HUES48 (cell line): ENCODE measurements at regions not wholly inside any gene's neighbourhood (a gene's known extent, or its start where the extent isn't known, plus 50 kb on each side); places are given as distances from the start of the nearest gene placed in this dataset.

Experiments used
- H3K27ac ChIP-seq: one replicate; pipeline ENCODE4 v1.7.0; 2013; ENCODE audit warnings: low read depth, low read length, inconsistent platforms
- H3K27me3 ChIP-seq: 2 replicates; pipeline ENCODE4 v1.6.1; 2013; ENCODE audit warnings: mild to moderate bottlenecking, low read length; ENCODE audit not compliant: control insufficient read depth, insufficient read depth
- H3K36me3 ChIP-seq: 2 replicates; pipeline ENCODE4 v1.6.1; 2013; ENCODE audit warnings: low read length; ENCODE audit not compliant: control insufficient read depth, insufficient read depth
- H3K4me1 ChIP-seq: 2 replicates; pipeline ENCODE4 v1.6.1; 2013; ENCODE audit warnings: mild to moderate bottlenecking, low read length; ENCODE audit not compliant: control insufficient read depth, insufficient read depth
- H3K4me3 ChIP-seq: 2 replicates; pipeline ENCODE4 v1.5.1; 2013; ENCODE audit warnings: mild to moderate bottlenecking, low read depth, low read length
- H3K9ac ChIP-seq: 2 replicates; pipeline ENCODE4 v1.6.1; 2013; ENCODE audit warnings: mild to moderate bottlenecking, low read depth, low read length, moderate library complexity
- H3K9me3 ChIP-seq: 2 replicates; pipeline ENCODE4 v1.6.1; 2013; ENCODE audit warnings: low read length; ENCODE audit not compliant: control insufficient read depth, insufficient read depth

DNA sequence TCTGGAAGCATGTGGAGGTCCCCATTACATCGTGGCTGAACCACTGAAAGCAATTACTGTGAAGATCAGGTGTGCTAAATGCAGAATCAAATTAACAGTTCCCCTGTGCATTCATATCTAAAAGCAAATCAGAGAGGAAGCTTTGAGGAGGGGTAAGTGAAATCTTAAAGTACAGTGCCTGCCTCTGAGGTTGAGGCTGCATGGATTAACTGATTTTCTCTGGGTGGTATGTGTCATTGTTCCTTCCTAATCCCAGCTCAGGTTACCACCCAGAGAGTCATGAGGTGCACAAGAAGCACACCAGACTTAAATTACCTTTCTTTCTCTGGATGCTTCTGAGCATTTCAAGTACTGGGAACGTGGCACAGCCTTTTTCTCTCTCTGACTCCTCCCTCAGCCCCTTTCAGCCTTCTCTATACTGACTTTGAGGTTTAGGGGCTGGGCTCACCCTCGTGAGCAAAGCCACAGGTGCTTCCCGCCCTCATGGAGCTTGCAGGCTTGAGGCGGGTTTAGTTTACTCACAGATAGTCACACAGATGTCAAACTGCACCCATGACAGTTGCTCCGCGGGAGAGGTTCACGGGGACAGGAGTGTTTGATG, 237.6 kb upstream of the CRY1 start:
- H3K9me3 ChIP-seq: no peaks in the 10 kb centered on the region

DNA sequence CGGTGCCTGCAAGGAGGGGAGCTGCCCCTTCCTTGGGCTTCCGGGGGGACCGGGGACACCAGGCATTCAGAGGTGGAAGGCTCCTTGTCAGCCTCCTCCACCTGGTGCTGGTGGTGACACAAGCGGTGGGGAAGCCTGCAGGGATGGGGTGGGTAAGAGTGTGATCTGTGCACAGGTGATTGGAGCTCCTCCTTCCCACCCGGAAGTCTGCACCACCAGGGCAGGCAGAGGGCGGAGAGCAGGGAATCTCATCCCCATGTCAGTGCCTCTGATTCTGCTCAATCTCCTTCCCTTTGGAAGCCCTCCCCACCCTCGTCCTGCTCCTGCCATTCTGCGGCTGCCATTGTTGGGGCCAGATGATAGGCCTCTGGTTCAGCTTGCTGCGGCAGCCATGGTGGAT, 238.1 kb upstream of the CRY1 start:
- no peaks in the 10 kb centered on the region for H3K9me3 ChIP-seq
- H3K4me1 ChIP-seq: no peaks in the 10 kb centered on the region
- H3K27me3 ChIP-seq: no peaks in the 10 kb centered on the region
- no peak overlapping the region for H3K4me3 ChIP-seq
- no peak overlapping the region for H3K27ac ChIP-seq
- H3K9ac ChIP-seq: no peak overlapping the region
- no peaks in the 10 kb centered on the region for H3K36me3 ChIP-seq

More for the DNA sequence above, 237.6 kb upstream of the CRY1 start:
- Histone ChIP-seq H3K36me3 (no peaks in the 10 kb centered on the region), H3K27ac (no peak overlapping the region), H3K4me3 (no peak overlapping the region), H3K9ac (no peak overlapping the region), H3K27me3 (no peaks in the 10 kb centered on the region), H3K4me1 (no peaks in the 10 kb centered on the region)

DNA sequence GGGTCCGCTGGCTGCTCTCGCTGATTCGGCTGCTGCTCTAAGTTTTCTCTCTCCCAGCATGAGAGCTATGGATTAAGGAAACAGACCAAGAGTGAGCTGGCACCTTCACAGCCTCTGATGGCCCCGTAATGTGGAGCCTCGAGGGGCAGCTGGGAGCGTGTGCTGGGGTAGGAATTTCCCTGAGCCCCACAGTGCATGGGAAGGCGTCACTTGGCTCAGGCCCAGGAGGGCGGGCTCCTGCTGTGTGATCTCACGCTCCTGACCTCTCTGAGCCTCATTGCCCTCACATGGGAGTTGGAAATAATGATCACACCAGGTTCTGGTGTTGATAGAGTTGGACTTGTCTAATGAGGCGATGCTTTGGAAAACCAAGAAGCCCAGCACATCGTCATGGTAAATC, 238.6 kb upstream of the CRY1 start:
- H3K9ac ChIP-seq: no peak overlapping the region
- H3K27ac ChIP-seq: no peak overlapping the region
- no peaks in the 10 kb centered on the region for H3K4me1 ChIP-seq
- no peaks in the 10 kb centered on the region for H3K27me3 ChIP-seq
- H3K4me3 ChIP-seq: no peak overlapping the region
- no peaks in the 10 kb centered on the region for H3K36me3 ChIP-seq
- H3K9me3 ChIP-seq: no peaks in the 10 kb centered on the region

GRCh38 chr12:107332743-107333142, 239.4 kb upstream of the CRY1 start:
- Histone ChIP-seq H3K9ac (no peak overlapping the region), H3K27me3 (no peaks in the 10 kb centered on the region), H3K36me3 (no peaks in the 10 kb centered on the region), H3K27ac (no peak overlapping the region), H3K4me3 (no peak overlapping the region), H3K9me3 (no peaks in the 10 kb centered on the region), H3K4me1 (no peaks in the 10 kb centered on the region)

DNA sequence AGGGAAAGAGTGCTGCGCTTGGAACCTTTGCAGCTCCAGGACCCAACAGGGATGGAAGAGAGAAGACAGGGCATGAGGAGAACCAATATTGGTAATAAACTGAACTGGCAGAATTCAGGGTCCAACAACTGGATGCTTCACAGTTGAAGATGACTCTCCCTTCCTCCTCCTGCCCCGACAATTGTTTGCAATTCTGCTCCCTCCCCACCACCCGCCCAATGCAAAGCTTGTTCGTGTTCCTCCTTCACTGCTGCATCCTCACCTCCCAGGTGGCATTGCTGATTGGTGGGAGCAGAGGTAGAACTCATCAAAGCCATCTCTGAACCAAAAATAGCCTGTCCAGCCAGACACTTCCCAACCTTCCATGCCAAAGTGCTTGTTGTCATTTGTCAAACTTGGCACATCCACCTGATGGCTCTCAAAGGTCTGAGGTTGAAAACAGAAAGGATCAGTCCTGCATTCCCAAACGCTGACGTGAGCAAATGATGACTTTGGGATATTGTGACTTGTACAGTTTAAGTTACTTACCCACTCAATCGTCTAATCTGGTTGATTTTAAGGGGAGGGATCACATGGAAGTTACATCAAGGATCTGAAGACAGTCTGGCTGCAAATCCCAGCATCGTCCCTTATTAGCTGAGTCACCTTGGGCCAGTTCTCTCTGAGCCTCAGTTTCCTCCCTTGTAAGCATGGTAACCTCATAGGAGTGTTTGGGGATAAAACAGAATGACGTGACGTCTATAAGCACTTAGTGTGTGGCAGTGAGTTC, 242.6 kb upstream of the CRY1 start:
- Histone ChIP-seq H3K4me3 (no peak overlapping the region), H3K27me3 (no peaks in the 10 kb centered on the region), H3K9ac (no peak overlapping the region), H3K4me1 (no peaks in the 10 kb centered on the region), H3K27ac (no peak overlapping the region), H3K36me3 (no peaks in the 10 kb centered on the region), H3K9me3 (no peaks in the 10 kb centered on the region)

GRCh38 chr12:107336695-107337094, 243.3 kb upstream of the CRY1 start:
- no peaks in the 10 kb centered on the region for H3K9me3 ChIP-seq
- H3K27ac ChIP-seq: no peak overlapping the region
- H3K36me3 ChIP-seq: no peaks in the 10 kb centered on the region
- no peaks in the 10 kb centered on the region for H3K4me1 ChIP-seq
- no peak overlapping the region for H3K9ac ChIP-seq
- no peaks in the 10 kb centered on the region for H3K27me3 ChIP-seq
- no peak overlapping the region for H3K4me3 ChIP-seq

DNA sequence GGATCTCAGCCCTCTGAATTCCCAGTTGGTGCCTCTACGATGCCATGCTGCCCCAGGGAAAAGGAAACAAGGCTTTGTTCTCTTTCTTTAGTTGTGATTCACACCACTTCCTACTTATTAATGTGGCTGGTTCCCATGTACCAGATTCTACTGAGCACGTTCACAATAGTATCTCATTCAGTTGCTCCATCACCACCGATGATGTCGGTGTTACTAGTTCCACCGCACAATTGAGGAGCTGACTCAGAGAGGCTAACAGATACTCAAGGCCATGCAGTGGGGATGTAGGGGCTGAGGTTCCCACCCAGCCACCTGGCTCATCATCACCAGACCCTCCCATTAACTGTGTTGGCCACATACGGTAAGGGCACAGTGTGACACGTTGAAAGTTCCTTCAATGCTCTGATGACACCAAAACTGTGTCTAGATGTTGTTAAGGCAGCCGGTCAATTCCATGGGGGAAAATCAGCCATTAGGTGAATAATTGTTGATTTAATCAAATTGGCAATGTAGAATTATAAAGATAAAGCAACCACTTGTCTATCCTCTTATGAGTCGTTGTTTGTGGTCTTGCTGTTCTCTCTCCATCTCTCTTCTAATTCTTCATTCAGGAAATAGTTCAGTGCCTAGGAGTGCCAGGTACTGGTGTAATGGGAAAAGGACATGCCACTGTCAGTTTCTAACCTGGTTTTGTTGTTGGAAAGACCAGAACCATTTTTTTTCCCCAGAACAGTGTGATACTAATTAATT, 244.2 kb upstream of the CRY1 start:
- H3K9ac ChIP-seq: no peak overlapping the region
- no peaks in the 10 kb centered on the region for H3K36me3 ChIP-seq
- no peaks in the 10 kb centered on the region for H3K27me3 ChIP-seq
- H3K27ac ChIP-seq: no peak overlapping the region
- H3K4me1 ChIP-seq: no peaks in the 10 kb centered on the region
- no peak overlapping the region for H3K4me3 ChIP-seq
- H3K9me3 ChIP-seq: no peaks in the 10 kb centered on the region

DNA sequence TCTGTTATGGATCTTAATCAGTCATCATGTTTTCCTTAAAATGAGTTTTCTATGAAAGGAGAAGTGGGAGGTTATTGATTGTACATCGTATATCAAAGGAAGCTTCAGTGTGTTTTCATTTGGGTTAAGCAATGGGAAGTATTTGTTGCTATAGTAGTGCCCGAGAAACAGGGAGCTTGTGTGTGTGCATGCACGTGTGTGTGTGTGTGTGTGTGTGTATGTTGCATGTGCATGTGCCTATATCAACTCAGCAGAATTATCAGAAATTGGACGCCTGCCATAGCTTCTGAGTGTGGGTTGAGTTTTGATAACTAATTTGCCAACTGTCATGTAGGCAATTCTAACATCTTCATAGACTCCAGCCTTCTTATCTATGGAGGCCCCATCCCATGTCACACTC, 246.1 kb upstream of the CRY1 start:
- Histone ChIP-seq H3K4me1 (no peaks in the 10 kb centered on the region), H3K9me3 (no peaks in the 10 kb centered on the region), H3K27me3 (no peaks in the 10 kb centered on the region)

DNA sequence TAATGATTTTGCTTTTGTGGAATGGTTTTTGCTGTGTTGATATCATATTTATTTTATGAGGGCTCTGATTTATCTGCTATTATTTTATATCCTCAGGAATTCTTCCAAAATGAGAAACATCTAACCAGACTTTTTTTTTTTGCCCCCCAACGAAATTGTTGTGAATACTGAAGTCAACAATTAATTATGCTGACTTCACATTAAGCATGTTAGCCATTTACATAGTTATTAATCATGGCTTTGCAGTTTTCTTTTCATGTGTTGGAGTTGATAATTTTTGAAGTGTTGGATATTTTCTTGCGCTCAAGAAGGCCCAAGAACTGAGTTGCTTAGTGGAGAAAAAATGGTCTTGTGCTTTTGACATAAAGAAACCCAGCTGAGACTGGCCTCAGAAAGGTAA, 246.6 kb upstream of the CRY1 start:
- Histone ChIP-seq H3K27me3 (no peaks in the 10 kb centered on the region), H3K9me3 (no peaks in the 10 kb centered on the region), H3K36me3 (no peaks in the 10 kb centered on the region), H3K9ac (no peak overlapping the region), H3K27ac (no peak overlapping the region), H3K4me3 (no peak overlapping the region), H3K4me1 (no peaks in the 10 kb centered on the region)

More for the DNA sequence above, 246.1 kb upstream of the CRY1 start:
- H3K9ac ChIP-seq: no peak overlapping the region
- no peak overlapping the region for H3K4me3 ChIP-seq
- no peaks in the 10 kb centered on the region for H3K36me3 ChIP-seq
- no peak overlapping the region for H3K27ac ChIP-seq

DNA sequence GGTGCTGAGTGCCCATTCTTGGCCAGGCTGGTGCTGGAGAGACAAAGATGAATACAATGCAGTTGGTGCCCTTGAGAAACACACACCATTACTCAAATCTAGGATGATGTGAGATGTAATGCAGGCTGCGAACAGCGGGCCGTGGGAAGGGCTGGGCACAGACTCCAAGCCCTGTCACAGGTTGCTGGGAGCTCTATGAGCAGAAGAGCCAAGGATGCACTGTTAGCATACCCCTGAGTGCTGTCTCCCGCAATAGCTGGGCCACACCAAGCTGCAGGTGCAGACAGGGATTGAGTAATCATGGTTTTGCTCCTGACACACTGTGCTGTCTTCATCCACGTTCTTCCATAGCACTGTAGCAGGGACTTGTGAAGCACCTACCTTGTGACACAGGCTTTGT, 247.5 kb upstream of the CRY1 start:
- no peaks in the 10 kb centered on the region for H3K36me3 ChIP-seq
- H3K27me3 ChIP-seq: no peaks in the 10 kb centered on the region
- H3K4me1 ChIP-seq: no peaks in the 10 kb centered on the region
- no peak overlapping the region for H3K27ac ChIP-seq
- H3K9me3 ChIP-seq: no peaks in the 10 kb centered on the region
- H3K9ac ChIP-seq: no peak overlapping the region
- H3K4me3 ChIP-seq: no peak overlapping the region
